ENCODE measurements at regions not wholly inside any gene's neighbourhood (a gene's known extent, or its start where the extent isn't known, plus 50 kb on each side); places are given as distances from the start of the nearest gene placed in this dataset.

DNA sequence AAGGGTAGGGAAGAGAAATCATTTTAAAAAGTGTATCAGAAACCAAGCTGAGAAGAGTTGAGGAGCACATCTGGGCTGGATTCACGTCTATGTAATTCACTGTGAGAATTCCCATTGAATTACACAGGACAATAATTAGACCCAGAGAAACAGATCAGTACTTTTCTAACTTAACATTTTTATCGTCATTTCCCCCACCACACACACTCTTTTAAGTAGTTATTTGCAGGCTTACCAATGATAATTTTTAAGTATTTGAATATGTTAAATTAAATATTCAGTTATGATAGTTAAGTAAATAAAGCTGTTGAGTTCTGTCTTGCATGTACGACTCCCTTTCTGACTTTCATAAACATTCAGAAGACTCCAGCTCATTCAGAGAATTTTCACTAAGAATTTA is 165.4 kb upstream of the PITX2 start (continued):
- TF ChIP-seq RNF2 (IDR thresholded peaks at IDR 0.05; ENCODE audit: borderline replicate concordance, low read depth, low read length, missing control alignments, poor library complexity, severe bottlenecking) (no peak), FOSL1 (IDR thresholded peaks at IDR 0.05; ENCODE audit: insufficient read depth, low read depth, low read length) (no peak)
